GM10248 (cell line): ENCODE measurements at regions not wholly inside any gene's neighbourhood (a gene's known extent, or its start where the extent isn't known, plus 50 kb on each side); places are given as distances from the start of the nearest gene placed in this dataset.
"Not testable (repeated sequence)": the region's sequence is repeated elsewhere in the genome, so short reads cannot be mapped to it uniquely, and the experiment has no call there.

Source experiments
- CTCF ChIA-PET: fragments of 300-600 bp; sonication (Branson Sonifier 250); formaldehyde crosslinking; extraction: SDS; loops from one replicate; lab custom pipeline; 2021; ENCODE audit warnings: antibody characterized with exemption; lab: Yijun Ruan, JAX
- POLR2A ChIA-PET: fragments of 350-650 bp; sonication (Branson Sonifier 250); formaldehyde crosslinking; extraction: SDS; loops from one replicate; lab custom pipeline; 2020; ENCODE audit warnings: antibody characterized with exemption; lab: Yijun Ruan, JAX
- DNase-seq: peaks from one replicate; pipeline ENCODE4 v3.0.0; 2012; ENCODE audit errors: extremely low spot score
- TF ChIP-seq, protein P1 (sequence below): IDR thresholded peaks from 2 replicates; pipeline ENCODE4 v1.5.1; 2012; ENCODE audit warnings: mild to moderate bottlenecking, low read depth; ENCODE audit errors: extremely low read depth, missing control alignments, control extremely low read depth

DNA sequence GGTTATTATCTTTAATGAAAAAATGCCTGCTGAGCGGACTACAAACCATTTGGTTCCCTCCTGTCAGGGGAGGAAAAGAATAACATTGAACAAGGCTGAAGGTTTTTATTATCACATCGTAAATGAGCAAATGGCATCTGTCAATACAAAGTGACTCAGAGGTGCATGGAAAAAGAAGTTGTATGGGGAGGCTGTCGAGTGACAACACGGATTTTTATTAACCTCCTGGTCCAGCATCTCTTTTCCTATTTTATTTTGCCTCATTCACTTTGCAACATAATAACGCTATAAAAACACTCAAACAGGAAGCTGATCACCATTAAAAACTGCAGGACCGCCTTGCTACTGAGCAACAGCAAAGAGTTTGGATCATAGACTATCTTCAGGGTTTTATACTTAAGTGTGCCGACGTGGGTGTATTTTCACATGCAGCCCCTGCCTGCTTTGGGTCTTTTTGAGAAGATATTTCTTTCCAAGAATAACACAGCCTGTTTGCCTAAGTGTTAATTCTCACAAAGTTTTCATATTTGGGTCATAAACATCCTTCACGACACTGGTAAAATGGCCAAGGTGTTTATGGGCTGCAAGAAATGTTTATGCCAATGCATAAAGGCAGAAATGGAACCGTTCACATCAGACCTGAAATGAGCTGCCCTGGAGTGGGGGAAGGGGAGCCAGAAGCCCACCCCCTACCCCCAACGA, 132.1 kb upstream of the SALL4 start:
- CTCF ChIA-PET, result no interaction called here
- TF ChIP-seq, protein P1, sequence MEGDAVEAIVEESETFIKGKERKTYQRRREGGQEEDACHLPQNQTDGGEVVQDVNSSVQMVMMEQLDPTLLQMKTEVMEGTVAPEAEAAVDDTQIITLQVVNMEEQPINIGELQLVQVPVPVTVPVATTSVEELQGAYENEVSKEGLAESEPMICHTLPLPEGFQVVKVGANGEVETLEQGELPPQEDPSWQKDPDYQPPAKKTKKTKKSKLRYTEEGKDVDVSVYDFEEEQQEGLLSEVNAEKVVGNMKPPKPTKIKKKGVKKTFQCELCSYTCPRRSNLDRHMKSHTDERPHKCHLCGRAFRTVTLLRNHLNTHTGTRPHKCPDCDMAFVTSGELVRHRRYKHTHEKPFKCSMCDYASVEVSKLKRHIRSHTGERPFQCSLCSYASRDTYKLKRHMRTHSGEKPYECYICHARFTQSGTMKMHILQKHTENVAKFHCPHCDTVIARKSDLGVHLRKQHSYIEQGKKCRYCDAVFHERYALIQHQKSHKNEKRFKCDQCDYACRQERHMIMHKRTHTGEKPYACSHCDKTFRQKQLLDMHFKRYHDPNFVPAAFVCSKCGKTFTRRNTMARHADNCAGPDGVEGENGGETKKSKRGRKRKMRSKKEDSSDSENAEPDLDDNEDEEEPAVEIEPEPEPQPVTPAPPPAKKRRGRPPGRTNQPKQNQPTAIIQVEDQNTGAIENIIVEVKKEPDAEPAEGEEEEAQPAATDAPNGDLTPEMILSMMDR, result no peak
- DNase-seq, result no peak
- POLR2A ChIA-PET, result interaction anchor here (0.6 kb wide), 1 partner anchor 527 kb away, joined by 4 read pairs; no protein-coding TSS in a partner anchor

DNA sequence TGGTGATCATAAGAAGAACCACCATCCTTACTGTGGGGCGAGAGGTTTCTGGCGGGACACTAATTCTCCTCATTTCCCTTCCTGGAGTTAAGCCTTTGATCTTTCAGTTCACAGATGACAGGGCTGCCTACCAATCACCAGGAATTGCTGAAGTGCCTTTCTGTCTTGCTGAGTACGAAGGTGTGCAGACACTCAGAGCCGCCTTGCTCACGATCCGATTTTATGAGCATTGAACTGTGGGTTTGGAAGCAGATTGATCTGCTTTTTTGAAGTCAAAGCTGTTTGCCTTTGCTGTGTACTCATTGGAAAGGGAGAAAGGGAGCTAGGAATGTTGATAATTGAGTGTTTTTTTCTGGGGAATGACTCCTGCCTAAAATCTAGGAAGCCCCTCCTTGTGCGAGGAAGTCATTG, 129.1 kb upstream of the SALL4 start:
- POLR2A ChIA-PET, result no interaction called here
- TF ChIP-seq, protein P1, result no peak
- no peak for DNase-seq
- CTCF ChIA-PET, result no interaction called here

DNA sequence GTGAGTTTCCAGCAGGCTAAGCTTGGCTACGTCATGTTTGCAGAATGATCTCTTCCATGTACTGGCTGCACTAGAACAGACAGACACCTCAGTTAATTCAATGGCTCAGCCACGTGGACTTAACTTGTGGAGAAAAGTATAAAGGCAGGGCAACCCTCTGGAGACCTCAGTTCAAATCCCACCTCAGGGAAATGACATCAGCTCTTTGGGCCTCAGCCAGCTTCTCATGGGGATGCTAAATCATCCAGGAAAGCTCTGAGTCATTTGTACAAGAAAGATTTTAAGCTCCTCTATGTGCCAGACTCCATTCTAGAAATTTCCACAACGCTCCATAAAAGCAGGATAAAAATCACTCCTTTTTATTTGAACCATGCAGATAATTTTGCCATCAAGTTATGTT, 128.5 kb upstream of the SALL4 start:
- TF ChIP-seq, protein P1, result no peak
- no peak for DNase-seq
- POLR2A ChIA-PET, result no interaction called here
- CTCF ChIA-PET, result interaction anchor here (0.9 kb wide), 1 partner anchor 944 kb away, joined by 3 read pairs; no protein-coding TSS in a partner anchor

DNA sequence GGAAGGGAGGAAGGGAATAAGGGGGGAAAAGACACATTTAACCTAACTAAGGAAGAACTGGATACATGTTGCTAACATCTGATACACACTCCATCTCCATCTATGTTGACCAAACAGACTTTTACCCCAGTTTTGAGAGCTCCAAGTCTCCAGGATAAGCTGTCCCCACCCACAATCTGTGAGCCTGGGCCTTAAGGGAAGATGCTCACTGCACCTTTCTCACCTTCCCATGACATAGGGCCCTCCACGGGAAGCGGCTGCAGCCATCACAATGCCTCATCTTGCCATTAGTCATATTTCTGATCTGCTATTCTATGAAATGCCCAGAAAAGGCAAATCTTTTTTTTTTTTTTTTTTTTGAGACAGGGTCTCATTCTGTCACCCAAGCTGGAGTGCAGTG, 126.6 kb upstream of the SALL4 start:
- TF ChIP-seq, protein P1, result no peak
- ChIA-PET POLR2A (no interaction called here), CTCF (no interaction called here)
- DNase-seq, result no peak

DNA sequence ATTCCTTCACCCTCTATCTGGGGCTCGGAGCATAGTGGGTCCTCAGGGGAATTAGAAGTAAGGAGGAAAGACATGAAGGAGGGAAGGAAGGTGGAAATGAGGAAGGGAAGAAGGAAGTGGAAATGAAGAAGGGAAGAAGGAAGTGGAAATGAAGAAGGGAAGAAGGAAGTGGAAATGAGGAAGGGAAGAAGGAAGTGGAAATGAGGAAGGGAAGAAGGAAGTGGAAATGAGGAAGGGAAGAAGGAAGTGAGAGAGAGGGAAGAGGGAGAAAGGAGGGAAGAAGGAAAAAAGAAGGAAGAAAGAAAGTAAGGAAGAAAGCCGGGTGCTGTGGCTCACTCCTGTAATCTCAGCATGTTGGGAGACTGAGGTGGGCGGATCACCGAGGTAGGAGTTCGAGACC, 125.6 kb upstream of the SALL4 start:
- POLR2A ChIA-PET, DNase-seq, CTCF ChIA-PET: not testable (repeated sequence)

DNA sequence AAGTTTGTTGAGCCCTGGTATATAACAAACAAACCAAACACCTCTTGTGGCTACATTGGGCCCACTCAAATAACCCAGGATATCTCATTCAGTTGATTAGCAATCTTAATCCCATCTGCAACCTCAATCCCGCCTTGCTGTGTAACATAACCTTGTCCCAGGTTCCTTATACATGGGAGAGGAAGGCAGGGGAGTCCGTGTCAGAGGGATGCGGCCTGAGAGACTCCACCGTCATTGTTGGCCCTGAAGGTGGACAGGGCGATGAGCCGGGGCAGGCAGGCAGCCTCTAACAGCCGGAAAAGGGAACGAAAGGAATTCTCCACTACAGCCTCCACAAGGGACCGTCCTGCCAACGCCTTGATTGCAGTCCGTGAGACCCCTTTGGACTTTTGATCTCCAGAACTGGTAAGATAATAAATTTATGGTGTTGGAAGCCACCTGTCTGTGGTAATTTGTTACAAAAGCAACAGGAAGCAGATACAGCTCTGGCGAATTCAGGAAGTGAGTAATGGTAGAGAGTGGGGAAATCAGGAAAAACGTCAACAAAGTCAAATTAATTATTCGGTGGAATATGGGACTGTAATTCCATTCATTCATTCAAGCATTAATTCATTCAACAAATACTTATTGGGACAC, 124.5 kb upstream of the SALL4 start:
- no peak for DNase-seq
- CTCF ChIA-PET, result no interaction called here
- TF ChIP-seq, protein P1, result no peak
- POLR2A ChIA-PET, result no interaction called here

DNA sequence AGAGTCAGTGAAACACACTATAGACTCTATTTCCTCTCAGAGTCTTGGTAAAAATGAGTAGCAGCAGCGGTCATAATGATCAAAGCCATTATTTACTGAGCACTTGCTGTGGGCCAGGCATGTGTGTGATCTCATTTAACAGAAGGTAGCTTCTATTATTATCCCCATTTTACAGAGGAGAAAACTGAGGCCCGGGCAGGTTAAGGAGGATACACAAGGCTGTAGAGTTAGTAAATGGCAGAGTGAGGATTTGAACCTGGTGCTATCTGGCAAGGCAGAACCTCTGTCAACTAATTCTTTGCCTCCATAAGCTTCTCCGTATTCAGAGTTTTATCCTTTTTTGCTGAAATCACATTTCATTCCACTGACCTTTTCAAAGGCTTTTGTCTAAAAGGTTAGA, 122.2 kb upstream of the SALL4 start:
- CTCF ChIA-PET, result interaction anchor here (1.0 kb wide), 1 partner anchor 41 kb away, joined by 3 read pairs; no protein-coding TSS in a partner anchor
- DNase-seq, result no peak
- TF ChIP-seq, protein P1, result no peak
- POLR2A ChIA-PET, result no interaction called here
